IPS-15b (cell line): ENCODE measurements at regions not wholly inside any gene's neighbourhood (a gene's known extent, or its start where the extent isn't known, plus 50 kb on each side); places are given as distances from the start of the nearest gene placed in this dataset.

Source experiments
- H3K27me3 ChIP-seq: one replicate; pipeline ENCODE4 v1.6.1; 2013; ENCODE audit warnings: low read length; ENCODE audit not compliant: control insufficient read depth, insufficient read depth
- H3K36me3 ChIP-seq: one replicate; pipeline ENCODE4 v1.6.1; 2013; ENCODE audit warnings: low read length; ENCODE audit not compliant: control insufficient read depth, insufficient read depth
- H3K4me1 ChIP-seq: one replicate; pipeline ENCODE4 v1.6.1; 2013; ENCODE audit warnings: mild to moderate bottlenecking, low read length; ENCODE audit not compliant: control insufficient read depth, insufficient read depth
- H3K4me3 ChIP-seq: one replicate; pipeline ENCODE4 v1.5.1; 2013; ENCODE audit warnings: low read depth, low read length
- H3K9ac ChIP-seq: one replicate; pipeline ENCODE4 v1.6.1; 2013; ENCODE audit warnings: low read depth, mild to moderate bottlenecking, low read length
- H3K9me3 ChIP-seq: one replicate; pipeline ENCODE4 v1.6.1; 2013; ENCODE audit warnings: mild to moderate bottlenecking, low read length; ENCODE audit not compliant: control insufficient read depth, insufficient read depth

DNA sequence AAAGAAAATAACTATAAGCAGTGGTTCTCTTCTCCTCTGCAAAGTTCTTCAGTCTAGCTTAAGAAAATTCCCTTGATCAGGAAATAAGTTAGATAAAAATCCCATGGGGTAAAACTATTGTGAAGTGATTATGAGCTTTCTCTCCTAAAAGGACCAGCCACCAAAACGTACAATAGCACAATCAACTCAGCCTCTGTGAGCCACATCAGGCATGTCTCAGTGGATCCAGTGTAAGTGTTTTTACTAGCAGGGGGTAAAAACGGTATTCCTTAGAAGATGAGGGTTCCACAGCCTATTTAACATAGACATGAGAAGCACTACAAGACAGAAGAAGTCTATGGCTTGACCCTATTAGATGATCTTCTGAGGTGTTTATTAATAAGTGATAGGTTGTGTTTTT is 503.2 kb downstream of the PIK3C3 start:
- Histone ChIP-seq H3K4me3 (no peak overlapping the region), H3K9ac (no peak overlapping the region), H3K27me3 (no peaks in the 10 kb centered on the region), H3K9me3 (no peaks in the 10 kb centered on the region), H3K36me3 (no peaks in the 10 kb centered on the region), H3K4me1 (no peaks in the 10 kb centered on the region)

DNA sequence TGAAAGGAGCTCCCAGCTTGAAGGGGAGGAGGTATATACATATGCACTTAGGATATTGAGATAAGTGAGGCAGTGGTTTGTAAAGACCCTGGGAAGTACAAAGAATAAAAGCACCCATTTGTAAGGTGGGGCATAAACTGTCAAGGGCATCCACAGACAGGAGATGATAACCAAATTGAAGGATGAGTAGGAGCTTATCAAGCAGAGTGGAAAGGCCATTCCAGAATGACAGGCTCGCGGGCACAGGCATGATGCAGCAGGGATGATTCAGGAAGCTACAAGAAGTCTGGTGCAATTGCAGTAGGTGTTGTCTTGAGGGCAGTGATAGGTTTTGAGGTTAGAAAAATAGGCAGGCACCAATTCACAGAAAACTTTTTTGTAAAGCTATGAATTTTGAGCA is 504.8 kb downstream of the PIK3C3 start:
- Histone ChIP-seq H3K4me1 (no peaks in the 10 kb centered on the region), H3K4me3 (no peak overlapping the region), H3K9ac (no peak overlapping the region), H3K27me3 (no peaks in the 10 kb centered on the region), H3K36me3 (no peaks in the 10 kb centered on the region), H3K9me3 (no peaks in the 10 kb centered on the region)

GRCh38 chr18:42471885-42472284 is 516.9 kb downstream of the PIK3C3 start:
- Histone ChIP-seq H3K4me1 (no peaks in the 10 kb centered on the region), H3K36me3 (no peaks in the 10 kb centered on the region), H3K9ac (no peak overlapping the region), H3K27me3 (no peaks in the 10 kb centered on the region), H3K4me3 (no peak overlapping the region), H3K9me3 (no peaks in the 10 kb centered on the region)

DNA sequence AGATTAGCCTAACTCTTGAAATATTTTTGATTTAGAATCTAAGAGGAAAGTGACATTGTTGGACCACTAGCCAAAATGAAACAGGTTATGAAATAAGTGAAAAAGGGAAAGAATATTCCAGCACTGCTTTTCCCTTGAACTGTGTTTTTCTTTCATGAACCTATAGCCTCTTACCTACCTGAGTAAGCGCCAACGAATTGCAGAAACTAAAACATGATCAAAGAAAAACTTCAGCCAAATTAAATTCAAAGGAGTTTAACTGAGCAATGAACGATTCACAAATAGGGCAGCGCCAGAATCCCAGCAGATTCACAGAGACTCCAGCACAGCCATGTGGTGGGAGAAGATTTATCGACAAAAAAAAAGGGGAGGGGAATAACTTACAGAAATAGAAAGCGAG is 518.6 kb downstream of the PIK3C3 start:
- H3K4me3 ChIP-seq, result no peak overlapping the region
- H3K36me3 ChIP-seq, result no peaks in the 10 kb centered on the region
- no peak overlapping the region for H3K9ac ChIP-seq
- H3K27me3 ChIP-seq, result no peaks in the 10 kb centered on the region
- H3K9me3 ChIP-seq, result no peaks in the 10 kb centered on the region
- no peaks in the 10 kb centered on the region for H3K4me1 ChIP-seq

DNA sequence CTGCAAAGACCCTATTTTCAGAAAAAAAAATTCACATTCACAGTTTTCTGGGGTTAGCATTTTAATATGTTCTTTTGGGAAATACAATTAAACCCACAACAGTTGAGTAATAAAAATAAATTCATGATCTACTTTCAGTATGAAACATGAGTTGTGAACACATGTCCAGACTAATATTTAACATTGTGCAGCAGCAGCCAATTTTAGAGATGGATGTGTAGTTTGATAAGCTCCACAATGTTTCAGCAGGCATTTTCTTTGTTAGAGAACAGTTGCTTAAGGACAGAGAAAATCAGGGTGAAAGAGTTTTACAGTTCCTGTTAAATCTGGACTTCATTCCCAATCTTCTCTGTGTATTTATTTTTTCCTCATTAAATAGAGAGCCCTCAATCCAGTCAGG is 519.5 kb downstream of the PIK3C3 start:
- no peak overlapping the region for H3K9ac ChIP-seq
- no peak overlapping the region for H3K4me3 ChIP-seq
- no peaks in the 10 kb centered on the region for H3K36me3 ChIP-seq
- H3K27me3 ChIP-seq, result no peaks in the 10 kb centered on the region
- no peaks in the 10 kb centered on the region for H3K4me1 ChIP-seq
- no peaks in the 10 kb centered on the region for H3K9me3 ChIP-seq

DNA sequence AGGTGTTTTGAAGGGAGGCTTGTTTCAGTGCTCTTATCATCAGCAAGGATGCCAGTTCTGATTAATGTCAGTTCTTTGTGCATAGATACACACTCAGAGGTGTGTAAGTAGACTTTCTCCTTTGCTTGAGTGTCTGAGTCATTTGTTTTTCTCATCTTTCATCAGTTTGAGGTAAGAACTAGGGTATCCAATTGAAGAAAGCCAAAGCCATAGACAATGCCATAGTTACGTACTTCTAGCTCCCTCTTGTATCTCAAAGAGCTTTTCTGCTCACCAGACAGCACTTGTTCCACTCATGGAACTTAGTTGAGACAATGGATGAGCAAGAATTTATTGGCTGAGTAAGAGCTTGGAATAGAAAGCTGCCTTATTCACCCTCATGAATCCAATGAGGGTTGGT is 520.1 kb downstream of the PIK3C3 start:
- H3K9ac ChIP-seq, result no peak overlapping the region
- no peaks in the 10 kb centered on the region for H3K9me3 ChIP-seq
- H3K4me1 ChIP-seq, result no peaks in the 10 kb centered on the region
- H3K36me3 ChIP-seq, result no peaks in the 10 kb centered on the region
- no peaks in the 10 kb centered on the region for H3K27me3 ChIP-seq
- no peak overlapping the region for H3K4me3 ChIP-seq

DNA sequence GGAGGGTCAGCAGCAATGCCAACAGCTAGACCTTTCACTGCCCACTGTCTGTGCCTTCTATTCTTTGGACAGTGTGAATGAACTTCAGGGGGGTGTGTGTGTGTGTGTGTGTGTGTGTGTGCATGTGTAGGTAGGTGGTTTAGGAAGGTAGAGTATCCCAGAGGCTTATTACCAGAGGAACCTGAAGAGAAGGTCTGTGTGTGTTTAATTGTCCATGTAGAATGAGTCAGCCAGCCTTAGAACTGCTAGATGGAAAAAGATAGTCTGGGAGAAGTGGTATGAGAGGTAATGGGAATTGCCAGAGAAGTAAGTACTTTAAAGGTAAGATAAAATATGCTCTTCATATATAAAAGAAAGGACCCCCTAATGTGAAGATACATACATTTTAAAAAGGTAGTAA is 522.2 kb downstream of the PIK3C3 start:
- Histone ChIP-seq H3K9ac (no peak overlapping the region), H3K36me3 (no peaks in the 10 kb centered on the region), H3K4me1 (no peaks in the 10 kb centered on the region), H3K27me3 (no peaks in the 10 kb centered on the region), H3K9me3 (no peaks in the 10 kb centered on the region), H3K4me3 (no peak overlapping the region)

DNA sequence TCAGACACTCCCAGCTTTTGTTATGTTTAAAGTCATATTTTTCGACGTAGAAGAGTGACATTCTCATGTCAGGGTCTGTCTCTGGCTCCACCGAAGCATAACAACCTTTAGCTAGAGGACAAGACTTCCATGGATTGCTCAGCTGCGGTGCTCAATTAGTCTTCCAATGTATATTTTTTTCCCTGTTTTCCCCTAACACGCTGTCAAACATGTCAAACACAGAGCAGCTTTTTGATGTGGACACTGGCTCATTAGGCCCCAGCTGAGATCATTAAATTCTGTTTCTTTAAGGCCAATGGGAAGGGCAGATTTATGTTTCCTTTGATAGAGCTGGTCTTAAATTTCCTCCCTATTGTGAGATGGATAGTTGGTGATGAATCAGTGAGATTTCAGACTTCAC is 525.4 kb downstream of the PIK3C3 start:
- no peaks in the 10 kb centered on the region for H3K9me3 ChIP-seq
- H3K4me3 ChIP-seq, result no peak overlapping the region
- H3K36me3 ChIP-seq, result no peaks in the 10 kb centered on the region
- H3K9ac ChIP-seq, result no peak overlapping the region
- H3K4me1 ChIP-seq, result no peaks in the 10 kb centered on the region
- no peaks in the 10 kb centered on the region for H3K27me3 ChIP-seq

DNA sequence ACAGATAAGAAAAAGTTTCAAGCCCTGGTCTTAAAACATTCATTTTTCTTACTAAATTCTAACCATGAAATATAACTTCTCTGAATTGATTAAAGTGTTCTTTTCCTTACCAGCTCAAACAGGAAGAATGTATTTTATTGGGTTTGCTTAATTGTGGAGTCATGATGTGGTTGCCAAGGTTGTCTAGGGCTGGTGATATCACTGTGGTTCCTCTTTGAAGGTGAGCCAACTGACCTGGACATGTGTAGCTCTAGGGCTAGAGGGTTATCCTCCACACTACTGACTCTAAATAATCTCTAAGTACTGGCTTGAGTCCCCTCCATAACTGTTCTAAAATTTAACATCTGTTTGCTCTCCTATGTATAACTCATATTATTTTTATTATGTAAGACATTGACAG is 529.6 kb downstream of the PIK3C3 start:
- H3K4me3 ChIP-seq, result no peak overlapping the region

GRCh38 chr18:42486271-42486670 is 531.2 kb downstream of the PIK3C3 start:
- Histone ChIP-seq H3K27me3 (no peaks in the 10 kb centered on the region), H3K4me1 (no peaks in the 10 kb centered on the region), H3K9me3 (no peaks in the 10 kb centered on the region), H3K9ac (no peak overlapping the region), H3K4me3 (no peak overlapping the region), H3K36me3 (no peaks in the 10 kb centered on the region)

More for the DNA sequence above, 529.6 kb downstream of the PIK3C3 start:
- H3K27me3 ChIP-seq, result no peaks in the 10 kb centered on the region
- no peaks in the 10 kb centered on the region for H3K9me3 ChIP-seq
- H3K36me3 ChIP-seq, result no peaks in the 10 kb centered on the region
- H3K9ac ChIP-seq, result no peak overlapping the region
- no peaks in the 10 kb centered on the region for H3K4me1 ChIP-seq

GRCh38 chr18:42508683-42509296 is 553.8 kb downstream of the PIK3C3 start:
- Histone ChIP-seq H3K9me3 (no peaks in the 10 kb centered on the region), H3K36me3 (no peaks in the 10 kb centered on the region), H3K4me1 (no peaks in the 10 kb centered on the region), H3K9ac (no peak overlapping the region), H3K27me3 (no peaks in the 10 kb centered on the region), H3K4me3 (no peak overlapping the region)

DNA sequence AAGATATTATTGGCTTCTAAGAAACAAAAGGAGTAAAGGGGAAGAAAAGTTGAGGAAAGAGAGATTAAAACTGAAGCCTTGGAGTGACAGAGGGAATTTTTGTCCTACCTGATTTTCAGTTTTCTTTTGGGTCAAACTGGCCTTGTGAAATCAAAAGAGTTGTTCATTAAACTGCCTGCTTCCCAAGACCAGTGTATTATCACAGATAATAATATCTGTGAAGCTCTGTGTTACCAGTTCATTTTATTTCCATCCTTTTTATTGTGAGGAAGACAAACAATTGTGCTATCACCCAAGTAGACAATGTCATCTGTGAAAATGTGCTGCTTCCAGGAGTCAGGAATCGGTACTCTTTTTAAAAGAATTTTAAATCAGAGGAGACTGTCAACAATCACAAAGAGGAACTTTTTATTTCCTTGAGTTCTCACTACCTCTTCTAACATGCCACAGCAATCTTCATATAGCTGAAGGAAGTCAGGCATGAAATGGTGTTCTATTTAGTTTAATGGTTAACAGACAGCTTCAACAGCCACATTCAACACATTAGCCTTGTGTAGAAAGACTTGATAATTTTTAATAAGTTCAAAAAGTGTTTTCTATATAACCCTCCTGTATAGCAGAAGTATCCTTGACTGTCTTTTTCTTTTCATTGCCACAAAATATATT is 554.8 kb downstream of the PIK3C3 start:
- Histone ChIP-seq H3K36me3 (no peaks in the 10 kb centered on the region), H3K9me3 (no peaks in the 10 kb centered on the region), H3K27me3 (no peaks in the 10 kb centered on the region), H3K9ac (no peak overlapping the region), H3K4me1 (no peaks in the 10 kb centered on the region), H3K4me3 (no peak overlapping the region)
